ENCODE measurements at regions not wholly inside any gene's neighbourhood (a gene's known extent, or its start where the extent isn't known, plus 50 kb on each side); places are given as distances from the start of the nearest gene placed in this dataset.

DNA sequence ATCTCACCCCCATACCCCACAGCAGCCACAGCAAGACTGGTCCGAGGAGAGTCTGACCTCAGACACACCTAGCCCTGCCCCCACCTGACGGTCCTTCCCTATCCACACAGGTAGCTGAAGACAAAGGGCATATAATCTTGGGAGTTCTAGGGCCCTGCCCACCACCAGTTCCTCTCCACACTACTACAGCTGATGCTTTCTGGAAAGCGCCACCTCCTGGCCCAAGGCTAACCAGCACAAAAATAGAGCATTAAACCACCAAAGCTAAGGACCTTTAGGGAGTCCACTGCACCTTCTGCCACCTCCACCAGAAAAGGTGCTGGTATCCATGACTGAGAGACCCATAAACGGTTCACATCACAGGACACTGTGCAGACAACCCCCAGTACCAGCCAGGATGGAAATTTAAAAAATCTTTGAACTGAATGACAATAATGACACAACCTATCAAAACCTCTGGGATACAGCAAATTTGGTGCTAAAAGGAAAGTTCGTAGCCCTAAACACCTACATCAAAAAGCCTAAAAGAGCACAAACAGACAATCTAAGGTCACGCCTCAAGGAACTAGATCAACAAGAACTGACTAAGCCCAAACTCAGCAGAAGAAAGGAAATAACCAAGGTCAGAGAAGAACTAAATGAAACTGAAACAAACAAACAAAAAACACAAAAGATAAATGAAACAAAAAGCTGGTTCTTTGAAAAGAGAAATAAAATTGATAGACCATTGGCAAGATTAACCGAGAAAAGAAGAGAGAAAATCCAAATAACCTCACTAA lies 122.1 kb upstream of the TPRG1 start:
- peak; percentile 7 for DNase-seq

DNA sequence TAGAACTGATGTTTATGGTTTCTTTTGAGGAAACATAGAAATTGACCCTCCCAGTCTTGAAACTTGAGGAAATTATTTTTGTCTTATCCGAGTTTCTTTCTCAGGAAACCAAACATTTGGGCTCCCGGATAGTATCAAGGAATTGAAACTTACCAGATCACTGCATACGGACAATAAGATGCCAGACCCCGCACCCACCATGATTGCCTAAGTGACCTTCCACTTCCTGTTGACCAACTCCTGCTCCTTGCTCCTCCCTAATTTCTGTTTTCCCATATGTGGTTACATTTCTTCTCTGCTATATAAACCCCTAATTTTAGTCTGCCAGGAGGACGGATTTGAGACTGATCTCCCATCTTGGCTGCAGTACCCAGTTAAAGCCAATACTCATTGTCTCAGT lies 118.4 kb upstream of the TPRG1 start:
- DNase-seq, result no peak

GRCh38 chr3:189056646-189057335 lies 115.0 kb upstream of the TPRG1 start:
- no peak for DNase-seq

- no peak for DNase-seq
These were observed 114.4 kb upstream of the TPRG1 start for GRCh38 chr3:189057369-189057768.

GRCh38 chr3:189058071-189058470 lies 113.7 kb upstream of the TPRG1 start:
- no peak for DNase-seq

- no peak for DNase-seq
These were observed 100.8 kb upstream of the TPRG1 start for GRCh38 chr3:189070965-189071364.

- DNase-seq, result peak; percentile 9
These were observed 100.3 kb upstream of the TPRG1 start for GRCh38 chr3:189071446-189071845.

- DNase-seq, result no peak
These were observed 95.3 kb upstream of the TPRG1 start for GRCh38 chr3:189076449-189076848.

DNA sequence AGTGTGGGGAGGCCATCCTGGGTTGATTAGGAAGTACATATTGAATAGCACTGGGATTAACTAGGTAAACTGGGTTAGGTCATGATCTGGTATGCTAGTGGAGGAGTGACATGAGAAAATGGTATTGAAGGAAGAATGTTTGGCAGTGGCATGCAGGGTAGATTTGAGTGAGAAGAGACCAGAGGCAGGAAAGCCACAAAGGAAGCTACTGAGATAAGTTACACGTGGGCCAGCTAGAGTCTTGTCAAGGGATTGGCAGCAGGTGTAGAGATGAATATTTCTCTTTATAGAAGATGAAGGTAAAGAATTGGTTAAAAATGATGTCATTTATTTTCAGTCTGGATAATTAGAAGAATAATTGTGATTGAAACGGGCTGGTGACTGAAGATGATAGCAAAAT lies 91.0 kb upstream of the TPRG1 start:
- no peak for DNase-seq

- no peak for DNase-seq
These were observed 88.9 kb upstream of the TPRG1 start for GRCh38 chr3:189082666-189083427.

GRCh38 chr3:189084620-189085019 lies 87.2 kb upstream of the TPRG1 start:
- DNase-seq, result no peak

GRCh38 chr3:189092547-189092946 lies 79.2 kb upstream of the TPRG1 start:
- no peak for DNase-seq

- DNase-seq, result no peak
These were observed 77.2 kb upstream of the TPRG1 start for GRCh38 chr3:189094539-189094938.

DNA sequence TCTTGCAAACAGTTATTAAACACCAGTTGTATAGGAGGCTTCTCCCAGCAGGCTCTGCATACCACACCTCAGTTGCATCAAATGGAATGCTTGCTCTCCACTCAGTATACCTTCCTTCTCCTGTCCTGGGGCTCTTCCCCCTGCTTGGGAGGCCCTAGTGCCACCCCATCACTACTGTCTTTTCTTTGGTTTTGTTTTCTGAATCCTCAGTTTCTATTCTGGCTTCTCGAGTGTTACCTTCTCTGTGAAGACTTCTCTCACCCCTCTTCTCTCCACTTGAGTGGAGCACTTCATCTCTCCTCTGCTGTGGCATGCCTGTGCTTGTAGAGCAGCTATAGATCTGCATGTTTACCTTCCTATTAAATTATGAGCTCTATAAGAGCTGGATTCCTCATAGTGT lies 75.7 kb upstream of the TPRG1 start:
- no peak for DNase-seq

- DNase-seq, result no peak
These were observed 72.7 kb upstream of the TPRG1 start for GRCh38 chr3:189099031-189099471.

GRCh38 chr3:189099505-189100290 lies 72.1 kb upstream of the TPRG1 start:
- DNase-seq, result no peak

DNA sequence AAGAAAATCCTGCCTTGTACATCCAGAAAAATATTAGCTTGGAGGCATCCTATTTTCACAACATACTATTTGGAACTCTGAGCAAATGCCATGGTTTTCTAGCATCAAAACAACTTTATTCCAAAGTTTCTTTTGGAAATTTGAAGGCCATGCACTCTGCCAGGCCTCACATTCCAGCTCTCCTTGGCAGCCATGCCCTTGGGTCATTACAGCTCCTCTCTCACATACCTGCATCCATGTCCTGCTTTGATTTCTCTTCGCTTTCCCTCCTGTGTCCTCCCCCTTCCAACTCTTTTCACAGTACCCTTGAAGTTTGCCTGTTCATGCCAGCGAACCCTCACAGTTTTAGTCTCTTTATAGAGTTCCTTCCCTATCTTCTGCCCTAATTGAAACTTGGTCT lies 70.9 kb upstream of the TPRG1 start:
- no peak for DNase-seq

DNA sequence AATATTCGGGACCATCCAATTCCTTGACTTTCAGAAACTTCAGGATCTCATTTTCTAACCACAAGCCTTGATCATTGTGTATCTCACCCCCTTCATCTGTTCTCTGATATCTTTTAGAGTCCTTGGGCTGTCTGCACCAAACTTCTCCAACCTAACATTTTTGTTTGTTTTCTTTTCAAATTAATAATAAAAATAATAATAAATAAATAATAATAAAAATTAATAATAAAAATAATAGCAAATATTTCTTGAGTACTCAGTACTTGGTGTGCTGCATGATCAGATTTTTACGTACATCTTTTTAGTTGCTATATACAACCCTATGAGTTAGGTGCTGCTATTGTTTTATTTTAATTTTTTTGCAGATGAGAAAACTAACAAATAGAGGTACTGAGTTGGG lies 70.2 kb upstream of the TPRG1 start:
- DNase-seq, result no peak

DNA sequence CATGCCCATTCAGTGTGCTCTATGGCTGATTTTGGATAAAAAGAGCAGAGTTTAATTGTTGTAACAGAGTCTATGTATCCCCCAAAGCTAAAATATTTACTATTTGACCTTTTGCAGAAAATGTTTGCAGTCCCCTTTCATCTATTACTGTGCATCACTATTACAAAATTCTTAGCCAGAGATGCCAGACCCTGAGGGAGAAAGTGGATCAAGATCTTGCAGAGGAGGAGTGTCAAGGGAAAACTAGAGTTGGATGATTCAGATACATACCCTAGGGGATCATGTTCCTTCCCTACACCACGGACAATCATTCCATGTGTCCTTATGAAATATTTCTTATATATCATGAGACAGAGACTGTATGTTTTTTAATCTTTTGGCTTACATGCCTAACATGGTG lies 68.6 kb upstream of the TPRG1 start:
- no peak for DNase-seq

DNA sequence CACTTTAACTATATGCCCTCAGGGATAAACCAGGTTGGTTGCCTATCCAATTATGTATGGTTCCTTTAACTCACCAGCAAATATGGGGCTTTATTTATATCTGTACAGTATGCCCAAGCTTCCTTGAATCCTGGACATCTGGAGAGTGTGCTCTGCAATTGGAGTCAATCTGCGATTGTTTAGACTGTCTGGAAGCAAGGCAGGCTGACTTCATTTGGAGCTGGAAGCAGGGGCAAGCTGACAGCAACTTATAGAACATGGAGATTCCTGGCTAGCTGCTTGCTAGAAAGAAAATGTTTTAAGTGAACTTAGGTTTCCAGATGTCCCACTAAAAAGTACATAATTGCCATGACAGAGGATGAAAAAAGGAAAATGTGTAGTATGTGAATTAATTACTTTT lies 63.7 kb upstream of the TPRG1 start:
- DNase-seq, result no peak

DNA sequence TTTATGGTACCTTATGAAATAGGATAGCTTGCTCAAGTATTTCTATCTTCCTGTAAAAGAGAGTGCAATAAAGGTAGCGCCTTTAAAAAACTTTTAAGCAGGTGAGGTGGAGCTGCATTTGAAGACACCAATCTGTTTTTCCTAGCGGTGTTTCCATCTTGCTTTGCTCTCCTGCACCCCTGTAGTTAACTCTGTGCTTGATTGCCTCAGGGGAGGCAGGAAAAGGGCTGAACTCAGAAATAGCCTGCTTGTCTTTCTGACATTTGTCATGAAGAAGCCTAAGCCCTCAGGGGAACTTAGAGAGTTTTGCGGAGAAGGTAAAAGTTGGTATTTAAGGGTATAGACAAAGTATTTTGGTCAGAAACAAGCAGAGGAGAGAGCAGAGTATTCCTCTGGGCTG lies 63.0 kb upstream of the TPRG1 start:
- no peak for DNase-seq

- no peak for DNase-seq
These were observed 62.6 kb upstream of the TPRG1 start for GRCh38 chr3:189109145-189109544.

- DNase-seq, result no peak
These were observed 54.7 kb upstream of the TPRG1 start for GRCh38 chr3:189117087-189117486.
